Stimulated activated naive CD8-positive, alpha-beta T cell treated with anti-CD3 and anti-CD28 coated beads, Interleukin-15, Interleukin-2, amounts not matched to agents 100 ng/mL and 50 ng/mL, for 24 hours (primary cell): ENCODE measurements at regions not wholly inside any gene's neighbourhood (a gene's known extent, or its start where the extent isn't known, plus 50 kb on each side); places are given as distances from the start of the nearest gene placed in this dataset.

Experiments used
- H3K27ac Mint-ChIP-seq: one replicate; pipeline ENCODE4 v1.8.0; 2021; ENCODE audit warnings: mild to moderate bottlenecking, mixed read lengths
- H3K27me3 Mint-ChIP-seq: one replicate; pipeline ENCODE4 v1.8.0; 2021; ENCODE audit warnings: mixed read lengths
- H3K36me3 Mint-ChIP-seq: one replicate; pipeline ENCODE4 v1.8.0; 2021; ENCODE audit warnings: low read depth, mixed read lengths
- H3K4me1 Mint-ChIP-seq: one replicate; pipeline ENCODE4 v1.8.0; 2021; ENCODE audit warnings: low read depth, mixed read lengths
- H3K4me3 Mint-ChIP-seq: one replicate; pipeline ENCODE4 v1.8.0; 2021; ENCODE audit warnings: mild to moderate bottlenecking, mixed read lengths
- H3K9me3 Mint-ChIP-seq: one replicate; pipeline ENCODE4 v1.8.0; 2021; ENCODE audit warnings: mixed read lengths

GRCh38 chr6:9422138-9422537 lies 986.8 kb upstream of the SLC35B3 start:
- H3K4me1 Mint-ChIP-seq = no peaks in the 10 kb centered on the region
- no peaks in the 10 kb centered on the region for H3K27me3 Mint-ChIP-seq
- no peak overlapping the region for H3K4me3 Mint-ChIP-seq
- H3K27ac Mint-ChIP-seq = no peak overlapping the region
- H3K9me3 Mint-ChIP-seq = no peaks in the 10 kb centered on the region
- no peaks in the 10 kb centered on the region for H3K36me3 Mint-ChIP-seq

- Mint-ChIP-seq H3K36me3 (no peaks in the 10 kb centered on the region), H3K9me3 (no peaks in the 10 kb centered on the region), H3K4me3 (no peak overlapping the region), H3K27ac (no peak overlapping the region), H3K4me1 (no peaks in the 10 kb centered on the region), H3K27me3 (no peaks in the 10 kb centered on the region)
Measured at GRCh38 chr6:9420316-9421015, 985.1 kb upstream of the SLC35B3 start.

- H3K27ac Mint-ChIP-seq = no peak overlapping the region
- no peaks in the 10 kb centered on the region for H3K9me3 Mint-ChIP-seq
- no peaks in the 10 kb centered on the region for H3K36me3 Mint-ChIP-seq
- no peaks in the 10 kb centered on the region for H3K4me1 Mint-ChIP-seq
- no peaks in the 10 kb centered on the region for H3K27me3 Mint-ChIP-seq
- H3K4me3 Mint-ChIP-seq = no peak overlapping the region
Measured at GRCh38 chr6:9417400-9417799, 982.1 kb upstream of the SLC35B3 start.

GRCh38 chr6:9412951-9413559 lies 977.7 kb upstream of the SLC35B3 start:
- no peaks in the 10 kb centered on the region for H3K36me3 Mint-ChIP-seq
- H3K4me3 Mint-ChIP-seq = no peak overlapping the region
- H3K9me3 Mint-ChIP-seq = no peaks in the 10 kb centered on the region
- no peak overlapping the region for H3K27ac Mint-ChIP-seq
- no peaks in the 10 kb centered on the region for H3K4me1 Mint-ChIP-seq
- H3K27me3 Mint-ChIP-seq = no peaks in the 10 kb centered on the region

GRCh38 chr6:9409126-9409525 lies 973.8 kb upstream of the SLC35B3 start:
- Mint-ChIP-seq H3K27ac (no peak overlapping the region), H3K4me1 (no peaks in the 10 kb centered on the region), H3K4me3 (no peak overlapping the region), H3K36me3 (no peaks in the 10 kb centered on the region), H3K27me3 (no peaks in the 10 kb centered on the region), H3K9me3 (peaks cover 4% of the 10 kb centered on the region)

GRCh38 chr6:9408402-9409117 lies 973.2 kb upstream of the SLC35B3 start:
- Mint-ChIP-seq H3K36me3 (no peaks in the 10 kb centered on the region), H3K9me3 (peaks cover 4% of the 10 kb centered on the region), H3K4me3 (no peak overlapping the region), H3K4me1 (no peaks in the 10 kb centered on the region), H3K27me3 (no peaks in the 10 kb centered on the region), H3K27ac (no peak overlapping the region)

- H3K9me3 Mint-ChIP-seq = peaks cover 4% of the 10 kb centered on the region
- H3K4me3 Mint-ChIP-seq = no peak overlapping the region
- H3K4me1 Mint-ChIP-seq = no peaks in the 10 kb centered on the region
- no peaks in the 10 kb centered on the region for H3K36me3 Mint-ChIP-seq
- H3K27ac Mint-ChIP-seq = no peak overlapping the region
- peaks cover under 1% of the 10 kb centered on the region for H3K27me3 Mint-ChIP-seq
Measured at GRCh38 chr6:9405825-9406224, 970.5 kb upstream of the SLC35B3 start.

- Mint-ChIP-seq H3K4me3 (no peak overlapping the region), H3K27me3 (peaks cover 4% of the 10 kb centered on the region), H3K36me3 (no peaks in the 10 kb centered on the region), H3K27ac (no peak overlapping the region), H3K4me1 (no peaks in the 10 kb centered on the region), H3K9me3 (peaks cover 4% of the 10 kb centered on the region)
Measured at GRCh38 chr6:9405369-9405768, 970.0 kb upstream of the SLC35B3 start.

- peaks cover 4% of the 10 kb centered on the region for H3K9me3 Mint-ChIP-seq
- no peaks in the 10 kb centered on the region for H3K4me1 Mint-ChIP-seq
Measured at GRCh38 chr6:9404351-9405146, 969.2 kb upstream of the SLC35B3 start.

GRCh38 chr6:9403736-9404135 lies 968.4 kb upstream of the SLC35B3 start:
- H3K27ac Mint-ChIP-seq = no peak overlapping the region
- H3K4me1 Mint-ChIP-seq = no peaks in the 10 kb centered on the region
- peaks cover 4% of the 10 kb centered on the region for H3K9me3 Mint-ChIP-seq
- H3K36me3 Mint-ChIP-seq = no peaks in the 10 kb centered on the region
- no peak overlapping the region for H3K4me3 Mint-ChIP-seq
- H3K27me3 Mint-ChIP-seq = peaks cover 4% of the 10 kb centered on the region

More at GRCh38 chr6:9404351-9405146, 969.2 kb upstream of the SLC35B3 start:
- H3K4me3 Mint-ChIP-seq = no peak overlapping the region
- H3K27ac Mint-ChIP-seq = no peak overlapping the region
- no peaks in the 10 kb centered on the region for H3K36me3 Mint-ChIP-seq
- peaks cover 4% of the 10 kb centered on the region for H3K27me3 Mint-ChIP-seq

- Mint-ChIP-seq H3K36me3 (no peaks in the 10 kb centered on the region), H3K27ac (no peak overlapping the region), H3K27me3 (peaks cover 12% of the 10 kb centered on the region), H3K4me3 (no peak overlapping the region), H3K4me1 (no peaks in the 10 kb centered on the region), H3K9me3 (peaks cover 7% of the 10 kb centered on the region)
Measured at GRCh38 chr6:9401960-9402359, 966.6 kb upstream of the SLC35B3 start.

GRCh38 chr6:9399916-9400315 lies 964.6 kb upstream of the SLC35B3 start:
- Mint-ChIP-seq H3K27me3 (peaks cover 12% of the 10 kb centered on the region), H3K4me1 (no peaks in the 10 kb centered on the region), H3K36me3 (no peaks in the 10 kb centered on the region), H3K4me3 (no peak overlapping the region), H3K9me3 (peaks cover 3% of the 10 kb centered on the region), H3K27ac (no peak overlapping the region)

GRCh38 chr6:9398767-9399373 lies 963.5 kb upstream of the SLC35B3 start:
- H3K9me3 Mint-ChIP-seq = peaks cover 9% of the 10 kb centered on the region
- no peaks in the 10 kb centered on the region for H3K36me3 Mint-ChIP-seq
- no peak overlapping the region for H3K4me3 Mint-ChIP-seq

GRCh38 chr6:9398071-9398766 lies 962.9 kb upstream of the SLC35B3 start:
- H3K27me3 Mint-ChIP-seq = peaks cover 12% of the 10 kb centered on the region
- no peak overlapping the region for H3K27ac Mint-ChIP-seq
- no peaks in the 10 kb centered on the region for H3K36me3 Mint-ChIP-seq
- H3K4me3 Mint-ChIP-seq = no peak overlapping the region
- peaks cover 9% of the 10 kb centered on the region for H3K9me3 Mint-ChIP-seq
- H3K4me1 Mint-ChIP-seq = no peaks in the 10 kb centered on the region

More at GRCh38 chr6:9398767-9399373, 963.5 kb upstream of the SLC35B3 start:
- Mint-ChIP-seq H3K27ac (no peak overlapping the region), H3K27me3 (peaks cover 12% of the 10 kb centered on the region), H3K4me1 (no peaks in the 10 kb centered on the region)
